ENCODE measurements at regions not wholly inside any gene's neighbourhood (a gene's known extent, or its start where the extent isn't known, plus 50 kb on each side); places are given as distances from the start of the nearest gene placed in this dataset.
"Not testable (repeated sequence)": the region's sequence is repeated elsewhere in the genome, so short reads cannot be mapped to it uniquely, and the experiment has no call there.

DNA sequence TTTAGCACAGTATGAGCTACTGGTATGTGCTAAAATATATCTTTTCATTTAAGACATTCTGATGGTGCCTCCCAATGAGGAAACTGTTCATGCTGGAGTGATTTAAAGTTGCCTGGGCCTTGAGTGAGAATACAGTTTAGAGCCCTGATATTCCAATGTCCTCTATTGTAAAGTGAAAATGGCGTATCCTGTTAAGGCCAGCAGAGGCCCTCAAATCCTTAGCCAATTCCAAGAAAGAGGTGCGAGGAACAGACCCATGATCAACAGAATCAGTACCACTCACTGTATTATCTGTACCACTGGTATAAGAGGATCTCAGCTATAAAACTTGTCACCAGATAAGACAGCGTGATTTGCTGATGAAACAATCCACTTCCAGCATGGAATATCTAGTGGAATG lies 273.1 kb upstream of the SLITRK5 start:
- DNase-seq, result no peak

DNA sequence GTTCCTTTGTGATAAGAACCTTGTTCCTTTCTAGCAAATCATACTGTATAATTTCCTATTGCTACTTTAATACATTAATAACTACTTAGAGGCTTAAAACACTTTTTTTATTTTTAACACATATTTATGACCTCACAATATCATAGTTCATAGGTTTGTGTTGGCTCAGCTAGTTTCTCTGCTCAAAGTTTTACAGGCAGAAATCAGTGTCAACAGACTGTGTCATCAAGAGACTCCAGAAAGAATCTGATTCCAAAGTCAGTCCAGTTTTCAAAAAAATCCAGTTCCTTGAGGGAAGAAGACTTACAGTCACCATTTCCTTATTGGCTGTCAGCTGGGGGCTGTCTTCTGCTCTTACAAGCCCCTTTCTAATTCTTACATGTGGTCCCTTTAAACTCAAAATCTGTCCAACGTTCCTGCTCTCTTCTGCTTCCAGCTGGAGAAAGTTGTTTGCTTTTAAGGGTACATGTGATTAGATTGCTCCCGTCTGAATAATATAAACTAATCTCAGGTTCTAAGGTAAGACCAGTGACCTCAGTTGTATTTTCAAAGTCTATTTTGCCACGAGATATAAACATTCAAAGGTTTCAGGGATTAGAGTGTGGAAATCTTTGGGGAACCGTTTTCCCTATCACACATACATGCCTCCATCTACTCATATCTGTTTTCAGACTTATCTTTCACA lies 267.3 kb upstream of the SLITRK5 start:
- DNase-seq, result no peak

DNA sequence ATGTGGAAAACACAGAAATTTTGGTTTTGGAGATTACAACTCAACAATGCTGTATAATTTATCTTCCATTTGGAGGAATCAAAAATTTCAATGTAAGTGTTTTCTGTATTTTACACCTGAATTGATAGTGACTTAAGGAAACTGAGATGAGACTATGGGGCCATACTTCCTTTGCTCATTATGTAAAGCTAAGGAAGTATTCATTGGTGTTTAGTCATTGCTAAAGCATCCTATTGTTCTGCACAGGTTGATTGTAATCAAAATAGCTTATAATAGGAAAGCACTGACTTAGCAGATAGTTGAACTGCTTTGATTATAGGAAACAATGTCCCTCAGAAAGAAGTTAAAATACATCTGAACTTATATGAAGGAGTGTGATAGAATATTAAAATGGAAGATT lies 244.4 kb upstream of the SLITRK5 start:
- DNase-seq, result no peak

DNA sequence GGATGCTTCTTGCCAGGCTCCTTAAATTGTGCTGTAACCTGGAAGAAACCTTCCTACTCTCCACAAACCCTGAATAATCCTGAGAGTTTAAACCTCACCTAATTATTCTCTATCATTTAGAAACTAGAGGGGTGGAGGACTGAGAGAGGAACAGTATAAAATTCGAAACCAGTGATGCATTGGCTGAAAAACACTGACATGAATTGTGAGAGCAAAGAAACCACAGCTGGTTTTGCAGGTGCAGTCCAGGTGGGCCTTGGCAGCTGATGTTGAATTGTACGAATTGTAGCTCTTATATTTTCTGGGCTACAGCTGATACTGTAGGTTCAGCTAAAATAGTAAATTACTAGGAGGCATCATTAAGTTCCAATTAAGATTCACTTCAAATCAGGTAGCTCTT lies 227.0 kb upstream of the SLITRK5 start:
- DNase-seq, result no peak

DNA sequence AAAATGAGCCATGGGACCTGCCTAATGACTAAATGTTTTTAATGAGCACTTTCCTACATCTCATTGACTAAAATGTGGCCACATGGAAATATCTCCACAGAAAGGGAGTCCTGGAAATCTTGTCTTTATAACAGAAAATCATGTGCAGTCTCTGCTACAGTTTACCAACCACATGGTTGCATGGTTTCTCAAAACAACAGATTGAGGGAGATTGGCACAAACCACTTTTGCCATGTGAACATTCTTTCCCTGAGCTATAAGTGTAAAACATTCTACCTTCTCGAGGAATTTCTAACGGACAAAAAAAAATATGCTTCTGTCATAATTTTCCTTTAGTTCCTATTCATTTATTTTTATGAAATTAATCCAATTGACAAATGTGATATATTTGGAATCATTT lies 218.9 kb upstream of the SLITRK5 start:
- no peak for DNase-seq

DNA sequence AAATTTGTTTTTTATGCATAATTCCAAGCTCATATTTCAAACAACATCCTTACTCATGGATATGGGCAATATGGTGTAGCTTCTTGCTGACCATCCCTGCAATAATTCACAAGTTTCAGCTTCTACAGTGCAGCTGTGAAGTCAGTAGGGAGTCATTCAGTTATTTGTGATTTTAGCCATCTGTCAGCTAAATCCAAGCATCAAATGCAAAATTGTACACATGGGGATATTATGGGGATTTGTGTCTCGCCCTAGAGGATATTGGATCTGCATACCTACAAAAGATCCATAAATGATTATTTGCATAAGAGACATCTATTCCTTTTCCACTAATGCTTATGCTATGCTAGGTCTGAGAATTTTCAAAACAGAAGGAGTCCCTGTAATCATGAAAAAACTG lies 217.9 kb upstream of the SLITRK5 start:
- no peak for DNase-seq

DNA sequence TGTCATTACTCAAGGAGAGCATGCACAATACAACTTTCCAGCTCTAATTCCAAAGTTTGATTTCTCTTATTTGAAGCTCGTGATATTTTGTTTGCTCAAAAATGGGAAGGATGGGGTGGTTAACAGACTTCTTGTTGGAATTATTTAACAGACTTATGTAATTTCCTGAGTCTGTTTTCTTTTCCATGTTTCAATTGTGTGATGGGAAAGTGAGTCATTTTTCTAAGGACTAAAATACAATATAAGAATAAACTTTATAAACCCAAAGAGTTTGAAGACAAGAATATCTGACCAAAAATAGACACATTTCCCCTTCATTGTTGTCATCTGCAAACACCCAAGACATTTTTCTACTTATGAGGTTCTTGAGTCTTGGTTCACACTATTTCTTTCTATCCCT lies 211.8 kb upstream of the SLITRK5 start:
- no peak for DNase-seq

DNA sequence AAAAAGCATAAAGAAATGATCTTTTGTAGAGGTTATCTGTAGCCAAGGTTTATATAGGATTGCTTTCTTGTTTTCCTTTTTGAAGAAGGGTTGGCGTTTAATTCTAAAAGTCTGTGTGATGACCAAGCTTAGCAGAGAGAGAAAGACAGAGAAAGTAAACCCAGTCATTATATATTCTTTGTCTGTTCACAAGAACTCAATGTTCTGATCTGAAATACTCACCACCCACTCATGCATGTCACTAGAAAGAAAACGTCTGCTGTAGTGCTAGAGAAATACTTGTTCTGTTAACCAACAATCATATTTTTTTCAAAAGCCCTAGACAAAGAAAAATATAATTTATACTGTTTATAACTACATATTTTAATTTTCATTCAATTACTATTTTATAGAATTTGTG lies 173.7 kb upstream of the SLITRK5 start:
- no peak for DNase-seq

DNA sequence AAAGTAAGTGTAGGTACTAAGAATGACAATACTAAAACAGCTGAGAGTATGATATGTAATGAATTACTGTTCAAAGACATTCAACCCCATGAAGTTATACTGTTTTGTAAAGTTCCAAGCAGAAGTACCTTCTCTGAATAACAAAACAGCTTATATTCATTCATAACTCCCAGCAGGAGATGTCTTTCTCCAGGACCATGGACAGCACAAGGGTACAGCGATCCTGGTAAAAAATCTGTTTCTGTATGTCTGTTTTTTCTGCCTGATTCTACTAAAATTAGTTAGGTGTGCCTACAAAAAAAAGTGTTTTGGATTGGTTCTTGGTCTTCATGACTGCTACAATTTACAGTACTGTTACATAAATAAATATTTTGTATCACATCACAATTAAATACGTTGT lies 172.5 kb upstream of the SLITRK5 start:
- DNase-seq, result no peak

DNA sequence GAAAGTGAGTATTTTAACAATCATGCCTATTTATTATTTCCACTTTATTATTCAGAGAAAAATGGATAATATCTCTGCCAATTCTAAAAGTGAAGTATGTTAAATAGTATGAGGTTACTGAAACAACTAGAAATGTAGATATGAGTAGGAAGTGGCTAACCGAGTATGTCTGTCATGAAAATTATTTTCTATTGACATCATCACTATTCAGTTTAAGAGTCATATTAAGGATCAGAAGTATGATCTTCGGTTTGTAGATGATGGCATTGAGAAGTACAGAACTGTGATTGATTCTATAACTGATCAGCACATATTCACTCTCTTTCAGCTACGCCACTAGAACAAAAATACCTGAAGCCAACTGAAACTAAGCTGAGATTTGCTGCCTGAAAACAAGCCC lies 146.4 kb upstream of the SLITRK5 start:
- no peak for DNase-seq

DNA sequence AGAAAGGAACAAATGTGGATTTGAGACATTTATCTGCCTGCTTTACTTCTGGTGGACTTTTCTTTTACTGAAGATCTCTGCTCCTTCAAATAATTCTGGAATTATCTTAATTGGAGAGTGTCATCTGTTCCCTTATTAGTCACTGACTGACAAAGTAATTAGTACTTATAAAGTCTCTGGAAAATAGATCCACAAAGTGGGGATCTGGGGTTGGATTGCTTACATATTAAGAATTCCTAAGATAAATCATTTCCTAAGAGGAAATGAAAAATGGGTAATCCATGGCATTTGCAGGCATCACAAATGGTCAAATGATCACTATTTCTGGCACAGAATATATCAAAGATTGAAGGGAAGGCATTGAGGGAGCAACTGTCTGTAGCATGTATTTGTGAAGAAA lies 137.4 kb upstream of the SLITRK5 start:
- DNase-seq, result no peak

DNA sequence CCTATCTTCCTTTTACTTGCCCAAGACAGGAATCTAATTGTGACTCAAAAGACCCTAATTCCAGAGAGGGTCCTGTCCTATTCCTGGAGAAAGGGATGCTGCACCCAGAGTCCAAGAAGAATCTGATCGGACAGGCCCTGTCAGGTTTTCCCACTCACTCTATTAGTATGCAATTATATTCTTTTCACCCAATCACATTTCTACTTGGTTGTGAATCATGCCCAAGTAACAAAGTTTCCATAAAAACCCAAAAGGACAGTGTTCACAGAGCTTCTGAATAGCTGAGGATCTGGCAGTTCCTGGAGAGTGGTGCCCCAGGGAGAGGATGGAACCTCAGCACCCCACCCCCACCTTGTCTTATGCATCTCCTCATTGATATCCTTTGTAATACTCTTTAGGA lies 135.3 kb upstream of the SLITRK5 start:
- no peak for DNase-seq

DNA sequence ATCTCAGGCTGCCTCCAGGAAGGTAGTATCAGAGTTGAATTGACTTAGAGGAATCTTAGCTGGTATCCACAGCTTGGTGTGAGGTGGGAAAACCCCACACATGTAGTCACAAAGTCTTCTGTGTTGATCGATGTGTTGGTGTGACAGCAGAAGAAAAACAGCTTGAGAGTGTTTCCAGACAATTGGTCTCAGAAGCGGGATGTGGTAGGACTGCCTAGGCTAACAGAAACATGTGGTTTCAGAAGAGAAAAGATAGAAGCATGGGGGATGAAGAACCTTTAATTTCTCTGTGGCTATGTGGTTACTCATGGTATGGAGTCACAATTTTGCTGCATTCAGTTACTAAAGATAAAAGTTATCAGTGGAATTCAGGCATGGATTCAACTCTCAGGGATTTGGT lies 134.7 kb upstream of the SLITRK5 start:
- no peak for DNase-seq

DNA sequence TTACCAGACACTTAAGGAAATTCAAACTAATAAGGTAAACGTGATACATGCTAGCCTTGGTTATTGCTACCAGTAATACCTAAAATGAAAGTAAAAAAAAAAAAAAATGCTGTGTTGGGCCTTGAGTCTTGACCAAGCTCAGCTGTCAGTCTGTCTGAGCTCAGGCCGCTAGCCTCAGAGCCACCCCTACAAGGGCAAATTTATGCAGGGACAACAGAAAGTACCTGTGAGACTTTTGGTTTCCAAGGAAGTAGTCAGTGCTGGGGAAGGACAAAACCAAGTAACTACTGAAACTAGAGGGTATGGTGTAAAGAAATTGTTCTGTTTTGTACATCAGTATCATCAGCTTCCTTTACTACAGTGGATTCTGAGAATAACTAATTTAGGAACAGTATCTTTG lies 134.3 kb upstream of the SLITRK5 start:
- DNase-seq, result no peak

DNA sequence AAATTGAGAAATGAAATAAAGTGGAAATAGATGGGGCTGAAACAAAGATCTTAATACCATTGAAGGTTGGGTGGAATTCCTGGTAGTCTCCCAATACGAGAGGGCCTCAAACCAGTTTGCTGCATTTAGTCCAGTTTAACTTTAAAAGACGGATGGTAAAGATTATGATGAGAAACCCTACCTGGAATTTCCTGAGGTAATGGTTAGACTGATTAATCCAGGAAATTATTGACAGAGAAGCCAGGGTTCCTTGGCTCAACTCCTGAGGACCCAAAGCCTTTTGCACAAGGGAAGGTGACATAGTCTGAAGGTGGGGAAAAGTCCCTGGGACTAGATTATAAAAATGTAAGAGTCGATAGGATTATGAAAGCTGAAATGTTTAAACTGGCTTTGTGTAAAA lies 133.2 kb upstream of the SLITRK5 start:
- DNase-seq, result no peak

DNA sequence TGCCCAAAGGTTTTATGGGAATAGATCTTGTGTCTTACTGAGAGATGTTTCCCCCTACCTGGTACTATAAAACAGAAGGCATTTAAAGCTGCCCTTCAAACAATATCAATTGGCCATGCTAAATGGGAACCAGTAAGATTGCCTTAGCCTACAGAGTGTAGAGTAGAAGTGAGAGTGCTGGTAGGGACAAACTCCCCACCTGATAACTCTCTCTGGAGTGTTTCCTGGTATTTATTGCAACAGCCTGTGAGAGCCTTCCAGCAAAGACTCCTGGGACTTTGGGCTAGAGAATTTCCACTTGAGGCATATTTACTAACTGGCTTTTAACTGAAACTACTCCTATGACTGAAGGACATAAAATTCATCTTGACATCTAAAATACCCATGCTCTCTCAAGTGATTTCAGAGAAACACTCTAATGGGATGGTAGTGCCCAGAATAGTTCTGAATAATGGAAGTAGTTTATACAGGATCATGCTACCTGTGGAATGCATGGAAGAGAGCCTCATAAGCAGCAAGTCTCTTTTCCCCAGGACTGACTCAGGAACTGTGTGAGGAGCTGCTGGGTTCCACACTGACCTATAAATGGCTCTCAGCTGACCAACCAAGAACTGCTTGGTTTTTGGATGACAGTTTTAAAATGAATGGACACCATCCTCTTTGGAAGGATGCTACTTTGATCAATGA lies 132.7 kb upstream of the SLITRK5 start:
- DNase-seq, result no peak

DNA sequence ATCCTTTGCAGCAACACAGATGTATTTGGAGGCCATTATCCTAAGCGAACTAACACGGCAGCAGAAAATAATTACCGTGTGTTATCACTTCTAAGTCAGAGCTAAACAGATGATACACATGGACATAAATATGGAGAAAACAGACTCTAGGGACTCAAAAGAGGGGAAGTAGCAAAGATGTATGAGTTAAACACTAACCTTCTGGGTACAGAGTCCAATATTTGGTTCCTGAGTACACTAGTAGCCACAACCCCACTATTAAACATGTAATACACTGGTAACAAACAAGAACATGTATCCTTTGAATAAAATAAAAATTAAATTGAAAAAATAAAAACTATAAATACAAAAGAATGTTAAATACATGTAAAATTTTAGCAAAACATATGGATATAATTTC lies 118.0 kb upstream of the SLITRK5 start:
- DNase-seq, result no peak

DNA sequence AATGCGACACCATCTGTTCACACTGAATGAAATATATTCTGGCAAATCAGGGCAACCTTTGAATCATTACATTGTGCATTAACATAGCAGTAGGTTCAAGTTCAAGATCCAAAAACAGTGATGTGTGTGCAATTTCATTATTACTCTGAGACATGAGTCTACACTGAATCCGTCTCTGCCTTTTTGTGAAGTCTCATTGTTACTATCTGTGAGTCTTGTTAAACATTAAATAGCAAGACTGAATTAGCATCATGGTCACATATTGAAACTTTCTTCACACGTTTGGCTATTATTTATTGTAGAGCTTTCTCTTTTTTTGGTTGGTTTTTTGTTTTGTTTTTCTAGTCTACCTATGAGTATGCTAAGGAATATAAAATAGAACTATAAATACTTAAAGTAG lies 117.1 kb upstream of the SLITRK5 start:
- DNase-seq, result no peak

DNA sequence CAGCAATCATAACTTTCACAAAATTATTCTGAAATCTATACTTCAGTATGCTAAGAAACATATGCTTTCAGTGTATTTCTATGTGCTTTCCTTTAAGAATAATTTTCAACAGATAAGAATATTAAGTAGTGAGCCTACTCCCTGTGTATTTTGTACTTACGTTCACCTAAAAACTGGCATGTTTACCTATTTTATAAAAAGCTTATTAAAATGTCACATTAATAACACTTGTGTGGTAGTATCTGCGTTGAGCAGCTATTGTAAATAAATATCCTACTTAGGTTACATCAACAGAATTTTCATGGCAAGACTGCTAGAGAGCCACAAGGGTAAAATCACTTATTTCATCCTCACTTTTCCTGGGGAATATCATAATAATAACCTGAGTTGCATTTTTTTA lies 113.4 kb upstream of the SLITRK5 start:
- no peak for DNase-seq

DNA sequence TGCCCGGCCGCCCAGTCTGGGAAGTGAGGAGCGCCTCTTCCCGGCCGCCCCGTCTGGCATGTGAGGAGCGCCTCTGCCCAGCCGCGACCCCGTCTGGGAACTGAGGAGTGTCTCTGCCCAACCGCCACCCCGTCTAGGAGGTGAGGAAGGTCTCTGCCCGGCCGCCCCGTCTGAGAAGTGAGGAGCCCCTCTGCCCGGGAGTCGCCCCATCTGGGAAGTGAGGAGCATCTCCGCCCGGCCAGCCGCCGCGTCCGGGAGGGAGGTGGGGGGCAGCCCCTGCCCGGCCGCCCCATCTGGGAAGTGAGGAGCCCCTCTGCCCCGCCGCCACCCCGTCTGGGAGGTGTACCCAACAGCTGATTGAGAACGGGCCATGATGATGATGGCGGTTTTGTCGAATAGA lies 109.6 kb upstream of the SLITRK5 start:
- not testable (repeated sequence) for DNase-seq

DNA sequence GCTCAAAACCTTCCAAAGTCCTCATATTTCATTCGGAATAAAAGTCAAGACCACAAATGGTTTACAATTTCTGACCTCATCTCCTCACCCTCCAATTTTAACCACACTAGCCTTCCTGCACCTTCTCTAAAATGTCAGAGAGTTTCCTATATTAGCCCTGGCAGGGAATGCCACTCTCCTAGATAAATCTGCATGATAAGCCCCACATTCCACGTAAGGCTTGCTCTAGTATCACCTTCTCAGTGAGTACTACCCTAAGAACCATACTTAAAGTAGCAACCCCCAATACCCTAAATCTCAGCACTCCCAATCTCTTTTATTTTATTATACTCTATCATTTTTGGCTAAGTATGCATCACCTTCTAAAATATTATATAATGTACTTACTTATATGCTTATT lies 100.5 kb upstream of the SLITRK5 start:
- DNase-seq, result no peak

DNA sequence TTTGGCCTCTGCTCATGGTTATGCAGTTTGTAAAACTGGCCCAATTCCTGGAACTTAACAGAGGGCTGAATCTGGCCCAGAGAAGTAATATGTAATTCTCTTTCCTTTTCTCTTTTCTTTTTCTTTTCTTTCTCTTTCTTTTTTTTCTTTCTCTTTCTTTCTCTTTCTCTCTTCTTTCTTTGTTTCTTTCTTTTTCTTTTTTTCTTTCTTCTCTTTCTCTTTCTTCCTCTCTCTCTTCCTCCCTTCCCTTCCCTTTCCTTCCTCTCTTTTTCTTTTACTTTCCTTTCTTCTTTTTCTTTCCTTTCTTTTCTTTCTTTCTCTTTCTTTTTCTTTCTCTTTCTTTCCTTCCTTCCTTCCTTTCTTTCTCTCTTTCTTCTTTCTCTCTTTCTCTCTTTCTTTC lies 88.8 kb upstream of the SLITRK5 start:
- DNase-seq, result no peak

DNA sequence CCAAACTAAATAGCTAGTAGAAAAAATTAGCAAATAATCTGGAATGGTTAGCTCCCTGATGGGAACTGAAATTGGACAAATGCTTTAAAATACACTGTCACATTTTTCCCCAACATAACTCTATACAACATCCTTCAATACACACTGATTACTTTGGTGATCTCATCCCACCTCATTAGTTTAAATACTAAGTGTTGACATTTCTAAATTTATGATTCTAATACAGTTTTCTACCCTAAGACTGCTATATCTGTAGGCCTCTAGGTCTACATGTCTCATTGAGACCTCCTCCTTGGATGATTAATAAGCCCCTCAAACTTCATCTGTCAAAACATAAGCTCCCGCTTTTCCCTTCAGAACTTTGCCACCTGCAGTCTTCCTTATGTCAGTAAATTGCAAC lies 80.7 kb upstream of the SLITRK5 start:
- DNase-seq, result no peak

DNA sequence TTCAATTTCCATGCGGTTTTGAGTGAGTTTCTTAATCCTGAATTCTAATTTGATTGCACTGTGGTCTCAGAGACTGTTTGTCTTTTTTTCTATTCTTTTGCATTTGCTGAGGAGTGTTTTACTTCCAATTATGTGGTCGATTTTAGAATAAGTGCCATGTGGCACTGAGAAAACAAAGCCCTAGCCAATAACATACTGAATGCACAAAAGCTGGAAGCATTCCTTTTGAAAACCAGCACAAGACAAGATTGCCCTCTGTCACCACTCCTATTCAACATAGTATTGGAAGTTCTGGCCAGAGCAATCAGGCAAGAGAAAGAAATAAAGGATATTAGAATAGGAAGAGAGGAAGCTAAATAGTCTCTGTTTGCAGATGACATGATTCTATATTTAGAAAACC lies 66.7 kb upstream of the SLITRK5 start:
- not testable (repeated sequence) for DNase-seq

DNA sequence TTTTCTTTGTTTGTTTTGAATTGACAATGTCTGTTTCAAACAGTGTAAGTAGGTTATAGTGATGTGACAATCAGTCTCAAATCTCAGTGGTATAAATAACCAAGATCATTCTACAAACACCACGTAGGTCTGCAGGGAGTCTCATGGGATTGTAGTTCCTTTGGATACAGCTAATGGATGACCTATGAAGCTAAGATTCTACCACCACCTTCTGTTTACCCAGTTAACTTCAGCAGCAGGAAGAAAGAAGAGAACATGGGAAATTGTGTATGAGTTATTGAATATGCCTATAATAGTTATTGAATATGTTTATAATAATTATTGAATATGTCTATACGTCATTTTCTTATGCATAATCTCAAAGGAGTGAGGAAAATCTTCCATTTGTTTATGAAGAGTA lies 63.9 kb upstream of the SLITRK5 start:
- DNase-seq, result no peak
